Adipocyte (in vitro differentiated cells): ENCODE measurements at regions not wholly inside any gene's neighbourhood (a gene's known extent, or its start where the extent isn't known, plus 50 kb on each side); places are given as distances from the start of the nearest gene placed in this dataset.
"Not testable (repeated sequence)": the region's sequence is repeated elsewhere in the genome, so short reads cannot be mapped to it uniquely, and the experiment has no call there.

ENCODE experiments used
- DNase-seq: peaks from one replicate; pipeline ENCODE4 v3.0.0-alpha.2; 2015; ENCODE audit warnings: low read depth
- H3K27me3 ChIP-seq: replicated peaks from 2 replicates; pipeline ENCODE4 v1.7.0; 2013; ENCODE audit warnings: mild to moderate bottlenecking, low read length, moderate library complexity; ENCODE audit not compliant: control insufficient read depth, insufficient read depth
- H3K36me3 ChIP-seq: 2 replicates; pipeline ENCODE4 v1.7.0; 2013; ENCODE audit warnings: low read length, mild to moderate bottlenecking, moderate library complexity; ENCODE audit not compliant: control insufficient read depth, insufficient read depth, severe bottlenecking
- H3K4me1 ChIP-seq: 2 replicates; pipeline ENCODE4 v1.7.0; 2013; ENCODE audit warnings: mild to moderate bottlenecking, low read length, moderate library complexity; ENCODE audit not compliant: control insufficient read depth, insufficient read depth
- H3K4me3 ChIP-seq: 2 replicates; pipeline ENCODE4 v1.7.0; 2013; ENCODE audit warnings: mild to moderate bottlenecking, low read length, moderate library complexity
- H3K9ac ChIP-seq: 2 replicates; pipeline ENCODE4 v1.7.0; 2013; ENCODE audit warnings: mild to moderate bottlenecking, low read length, moderate library complexity
- H3K9me3 ChIP-seq: 2 replicates; pipeline ENCODE4 v1.7.0; 2013; ENCODE audit warnings: mild to moderate bottlenecking, low read length, moderate library complexity; ENCODE audit not compliant: control insufficient read depth

DNA sequence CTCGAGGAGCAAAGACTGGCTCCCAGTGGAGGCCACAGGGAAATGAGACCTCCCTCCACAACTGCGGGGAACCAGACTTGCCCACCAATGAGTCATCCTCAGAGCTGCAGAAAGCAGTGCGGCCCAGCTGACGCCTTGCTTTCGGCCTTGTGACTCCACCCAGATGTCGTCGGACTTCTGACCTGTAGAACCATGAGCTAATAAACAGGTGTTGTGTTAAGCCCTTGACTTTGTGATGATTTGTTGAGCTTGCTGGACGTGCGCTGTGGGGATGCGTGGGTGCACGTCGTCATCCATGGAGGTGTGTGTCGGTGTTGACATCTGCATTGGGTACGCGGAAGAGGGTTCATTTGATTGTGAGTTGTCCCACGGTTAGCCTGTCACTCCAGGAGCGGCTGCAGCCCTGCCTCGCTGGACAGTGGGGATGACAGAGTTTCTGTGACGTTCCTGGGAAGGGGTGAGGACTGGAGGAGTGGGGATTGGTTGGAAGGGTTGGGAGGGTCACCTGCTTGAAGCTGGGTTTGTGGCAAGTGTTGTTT, 154.1 kb downstream of the SH3BP4 start:
- no peak overlapping the region for H3K9ac ChIP-seq
- H3K4me1 ChIP-seq: no peaks in the 10 kb centered on the region
- no peaks in the 10 kb centered on the region for H3K27me3 ChIP-seq
- H3K4me3 ChIP-seq: no peak overlapping the region
- H3K36me3 ChIP-seq: no peaks in the 10 kb centered on the region
- H3K9me3 ChIP-seq: no peaks in the 10 kb centered on the region
- DNase-seq: no peak

- no peak overlapping the region for H3K9ac ChIP-seq
- no peaks in the 10 kb centered on the region for H3K36me3 ChIP-seq
- no peaks in the 10 kb centered on the region for H3K9me3 ChIP-seq
- DNase-seq: peak; percentile 89
- H3K4me3 ChIP-seq: no peak overlapping the region
- H3K4me1 ChIP-seq: no peaks in the 10 kb centered on the region
- H3K27me3 ChIP-seq: no peaks in the 10 kb centered on the region
Measured at GRCh38 chr2:235106874-235107639, 155.2 kb downstream of the SH3BP4 start.

DNA sequence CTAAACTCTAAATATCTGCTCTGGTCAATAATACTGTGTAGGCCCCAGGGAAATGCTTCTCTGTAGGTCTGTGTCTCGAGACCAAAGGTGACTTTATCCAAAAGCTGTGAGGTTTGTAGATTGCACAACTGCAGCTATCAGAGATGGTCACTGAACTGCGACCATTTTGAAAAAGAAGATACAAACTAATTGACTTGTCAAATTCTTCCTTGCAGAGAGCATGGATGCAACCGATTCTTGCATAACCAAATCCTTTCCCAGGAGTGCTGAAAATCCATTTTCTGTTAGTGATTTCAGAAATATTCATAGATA, 155.8 kb downstream of the SH3BP4 start:
- no peak overlapping the region for H3K4me3 ChIP-seq
- DNase-seq: no peak
- H3K36me3 ChIP-seq: no peaks in the 10 kb centered on the region
- no peaks in the 10 kb centered on the region for H3K4me1 ChIP-seq
- H3K9ac ChIP-seq: no peak overlapping the region
- H3K9me3 ChIP-seq: no peaks in the 10 kb centered on the region
- H3K27me3 ChIP-seq: no peaks in the 10 kb centered on the region

DNA sequence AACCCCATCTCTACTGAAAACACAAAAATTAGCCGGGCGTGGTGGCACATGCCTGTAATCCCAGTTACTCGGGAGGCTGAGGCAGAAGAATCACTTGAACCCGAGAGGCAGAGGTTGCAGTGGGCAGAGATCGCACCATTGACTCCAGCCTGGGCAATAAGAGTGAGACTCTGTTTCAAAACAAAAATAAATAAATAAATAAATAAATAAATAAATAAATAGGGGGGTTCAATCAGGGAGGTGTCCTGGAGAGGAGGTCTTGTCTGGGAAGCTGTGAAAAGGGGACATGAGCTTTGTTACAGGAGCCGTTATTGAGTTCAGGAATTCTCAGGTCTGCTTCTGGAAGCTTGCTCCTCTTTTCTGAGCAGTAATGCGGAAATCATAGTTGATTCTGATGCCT, 157.7 kb downstream of the SH3BP4 start:
- H3K4me3 ChIP-seq, H3K36me3 ChIP-seq, H3K4me1 ChIP-seq, DNase-seq, H3K27me3 ChIP-seq, H3K9me3 ChIP-seq, H3K9ac ChIP-seq: not testable (repeated sequence)

GRCh38 chr2:235112365-235112764, 160.5 kb downstream of the SH3BP4 start:
- Histone ChIP-seq H3K36me3 (no peaks in the 10 kb centered on the region), H3K27me3 (no peaks in the 10 kb centered on the region), H3K4me3 (no peak overlapping the region), H3K9ac (no peak overlapping the region), H3K9me3 (no peaks in the 10 kb centered on the region), H3K4me1 (no peaks in the 10 kb centered on the region)
- no peak for DNase-seq

- H3K4me3 ChIP-seq: no peak overlapping the region
- no peaks in the 10 kb centered on the region for H3K4me1 ChIP-seq
- no peaks in the 10 kb centered on the region for H3K36me3 ChIP-seq
- DNase-seq: no peak
- no peak overlapping the region for H3K9ac ChIP-seq
- no peaks in the 10 kb centered on the region for H3K9me3 ChIP-seq
- H3K27me3 ChIP-seq: no peaks in the 10 kb centered on the region
Measured at GRCh38 chr2:235113854-235114253, 162.0 kb downstream of the SH3BP4 start.

DNA sequence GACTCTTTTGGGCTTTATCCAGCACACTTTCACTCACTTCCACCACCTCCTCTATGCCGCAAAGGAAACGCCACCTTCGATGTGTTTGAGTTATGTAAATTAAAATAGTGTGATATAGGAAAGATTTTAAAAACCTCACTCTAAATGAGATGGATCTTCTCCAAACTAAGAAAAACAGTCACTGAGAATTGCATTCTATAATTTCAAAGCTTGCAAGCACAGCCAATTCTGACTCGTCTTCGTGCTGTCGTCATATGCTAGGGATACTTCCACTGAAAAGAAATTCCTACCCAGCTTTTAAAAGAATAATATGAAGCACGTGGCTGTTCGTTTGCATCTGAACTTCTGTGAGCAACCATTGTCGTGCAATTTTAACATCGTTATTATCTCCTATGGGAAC, 162.5 kb downstream of the SH3BP4 start:
- Histone ChIP-seq H3K9ac (no peak overlapping the region), H3K9me3 (no peaks in the 10 kb centered on the region), H3K27me3 (no peaks in the 10 kb centered on the region), H3K4me1 (no peaks in the 10 kb centered on the region), H3K36me3 (no peaks in the 10 kb centered on the region), H3K4me3 (no peak overlapping the region)
- no peak for DNase-seq

DNA sequence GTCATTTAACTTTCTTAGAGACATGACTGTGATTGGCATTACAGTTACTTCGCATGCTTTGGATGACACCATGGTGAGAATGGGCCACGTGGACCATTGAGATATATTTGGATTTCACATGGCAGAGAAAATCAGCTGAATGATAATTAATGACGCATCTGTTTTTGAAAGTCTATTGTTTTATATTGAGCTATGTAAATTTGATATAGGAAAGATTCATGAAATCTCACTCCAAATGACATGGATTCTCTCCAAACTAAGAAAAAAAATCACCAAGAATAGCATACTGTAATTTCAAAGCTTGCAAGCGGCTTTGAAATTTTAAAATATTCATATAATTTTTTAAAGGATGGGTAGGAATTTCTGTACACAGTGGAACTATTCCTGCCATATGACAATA, 163.7 kb downstream of the SH3BP4 start:
- Histone ChIP-seq H3K9ac (no peak overlapping the region), H3K9me3 (no peaks in the 10 kb centered on the region), H3K4me3 (no peak overlapping the region), H3K4me1 (no peaks in the 10 kb centered on the region), H3K36me3 (no peaks in the 10 kb centered on the region), H3K27me3 (no peaks in the 10 kb centered on the region)
- no peak for DNase-seq

DNA sequence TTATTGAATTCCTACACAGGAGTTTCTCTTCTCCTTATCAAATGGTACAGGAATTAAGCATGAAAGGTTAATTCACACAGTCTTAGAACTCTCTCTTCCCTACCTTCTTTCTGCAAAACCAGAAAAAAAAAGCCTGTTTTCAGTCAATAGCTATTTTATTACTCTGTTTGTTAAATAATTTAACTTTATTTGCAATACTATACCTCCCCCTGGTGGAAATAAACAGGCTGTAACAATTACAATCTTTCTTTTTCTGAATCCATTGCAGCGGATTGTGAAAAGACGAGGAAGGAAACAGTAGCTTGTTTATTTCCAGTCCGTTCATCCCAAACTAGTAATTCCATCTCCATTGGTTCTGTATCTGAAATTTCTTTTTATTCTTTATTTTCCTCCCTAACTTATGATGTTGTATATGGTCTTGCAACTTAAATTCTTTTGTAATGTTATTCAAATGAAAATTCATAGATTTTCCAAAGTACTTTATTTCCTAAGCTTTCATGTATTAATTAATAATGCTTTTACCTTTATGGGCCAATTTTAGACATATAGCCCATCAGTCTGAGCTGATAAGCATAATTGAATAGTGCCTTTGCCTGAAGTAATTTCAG, 165.2 kb downstream of the SH3BP4 start:
- H3K27me3 ChIP-seq: no peaks in the 10 kb centered on the region
- no peak overlapping the region for H3K9ac ChIP-seq
- H3K4me1 ChIP-seq: no peaks in the 10 kb centered on the region
- H3K4me3 ChIP-seq: no peak overlapping the region
- no peaks in the 10 kb centered on the region for H3K9me3 ChIP-seq
- DNase-seq: peak; percentile 88
- H3K36me3 ChIP-seq: no peaks in the 10 kb centered on the region

GRCh38 chr2:235126768-235127167, 175.0 kb downstream of the SH3BP4 start:
- no peaks in the 10 kb centered on the region for H3K36me3 ChIP-seq
- no peak overlapping the region for H3K4me3 ChIP-seq
- DNase-seq: no peak
- H3K27me3 ChIP-seq: no peaks in the 10 kb centered on the region
- no peaks in the 10 kb centered on the region for H3K9me3 ChIP-seq
- peaks cover 11% of the 10 kb centered on the region for H3K4me1 ChIP-seq
- H3K9ac ChIP-seq: no peak overlapping the region

GRCh38 chr2:235127931-235128330, 176.1 kb downstream of the SH3BP4 start:
- H3K9ac ChIP-seq: no peak overlapping the region
- DNase-seq: no peak
- peaks cover 11% of the 10 kb centered on the region for H3K4me1 ChIP-seq
- H3K36me3 ChIP-seq: no peaks in the 10 kb centered on the region
- H3K9me3 ChIP-seq: no peaks in the 10 kb centered on the region
- no peaks in the 10 kb centered on the region for H3K27me3 ChIP-seq
- H3K4me3 ChIP-seq: no peak overlapping the region
